ENCODE measurements at regions not wholly inside any gene's neighbourhood (a gene's known extent, or its start where the extent isn't known, plus 50 kb on each side); places are given as distances from the start of the nearest gene placed in this dataset.
"Not testable (repeated sequence)": the region's sequence is repeated elsewhere in the genome, so short reads cannot be mapped to it uniquely, and the experiment has no call there.

- not testable (repeated sequence) for TF ChIP-seq POLR2A (IDR thresholded peaks at IDR 0.05; ENCODE audit: low read depth, low read length); ELK1 (IDR thresholded peaks at IDR 0.05; ENCODE audit: borderline replicate concordance, low read depth, low read length); RFX5 (IDR thresholded peaks at IDR 0.05; ENCODE audit: low read depth, low read length); RCOR1 (IDR thresholded peaks at IDR 0.05; ENCODE audit: insufficient replicate concordance, low read length); CTCF (conservative IDR thresholded peaks at IDR 0.05; ENCODE audit: low read depth, low read length); MAFK (IDR thresholded peaks at IDR 0.05; ENCODE audit: low read depth, low read length); CEBPB (IDR thresholded peaks at IDR 0.05; ENCODE audit: low read depth, low read length); RAD21 (IDR thresholded peaks at IDR 0.05; ENCODE audit: low read length); BHLHE40 (IDR thresholded peaks at IDR 0.05; ENCODE audit: low read depth, low read length); USF2 (IDR thresholded peaks at IDR 0.05; ENCODE audit: low read depth, low read length); SMC3 (IDR thresholded peaks at IDR 0.05; ENCODE audit: low read depth, low read length)
Measured at GRCh38 chr5:44531756-44532155, 142.5 kb upstream of the FGF10 start.

All from IMR-90 (cell line).